NCI-H2227 (cell line): ENCODE measurements at regions not wholly inside any gene's neighbourhood (a gene's known extent, or its start where the extent isn't known, plus 50 kb on each side); places are given as distances from the start of the nearest gene placed in this dataset.

Experiments
- DNase-seq: peaks from one replicate; lab custom pipeline; 2025; ENCODE audit not compliant: unreplicated experiment; lab: John Stamatoyannopoulos, UW

- no peak for DNase-seq
Measured at GRCh38 chr18:45255197-45255890, 359.9 kb upstream of the SLC14A2 start.

- no peak for DNase-seq
Measured at GRCh38 chr18:45260125-45260524, 355.2 kb upstream of the SLC14A2 start.

GRCh38 chr18:45266023-45266422, 349.3 kb upstream of the SLC14A2 start:
- DNase-seq: no peak

GRCh38 chr18:45267622-45268021, 347.7 kb upstream of the SLC14A2 start:
- no peak for DNase-seq

- DNase-seq: no peak
Measured at GRCh38 chr18:45268583-45268982, 346.7 kb upstream of the SLC14A2 start.

- no peak for DNase-seq
Measured at GRCh38 chr18:45270289-45270771, 344.9 kb upstream of the SLC14A2 start.

GRCh38 chr18:45274026-45274425, 341.2 kb upstream of the SLC14A2 start:
- no peak for DNase-seq

- DNase-seq: peak; percentile 3
Measured at GRCh38 chr18:45275367-45276113, 339.7 kb upstream of the SLC14A2 start.

GRCh38 chr18:45276878-45277277, 338.4 kb upstream of the SLC14A2 start:
- peak; percentile 70 for DNase-seq

- no peak for DNase-seq
Measured at GRCh38 chr18:45277908-45278307, 337.4 kb upstream of the SLC14A2 start.

- no peak for DNase-seq
Measured at GRCh38 chr18:45280481-45281276, 334.6 kb upstream of the SLC14A2 start.

GRCh38 chr18:45282101-45282812, 333.0 kb upstream of the SLC14A2 start:
- DNase-seq: no peak

- DNase-seq: no peak
Measured at GRCh38 chr18:45284174-45284573, 331.1 kb upstream of the SLC14A2 start.

GRCh38 chr18:45284851-45285250, 330.4 kb upstream of the SLC14A2 start:
- DNase-seq: no peak

GRCh38 chr18:45285251-45285650, 330.0 kb upstream of the SLC14A2 start:
- DNase-seq: no peak

- DNase-seq: no peak
Measured at GRCh38 chr18:45286431-45286830, 328.8 kb upstream of the SLC14A2 start.

- DNase-seq: no peak
Measured at GRCh38 chr18:45287531-45287930, 327.7 kb upstream of the SLC14A2 start.

- no peak for DNase-seq
Measured at GRCh38 chr18:45290364-45290763, 324.9 kb upstream of the SLC14A2 start.

- peak; percentile 70 for DNase-seq
Measured at GRCh38 chr18:45291621-45292615, 323.4 kb upstream of the SLC14A2 start.

GRCh38 chr18:45295388-45295787, 319.9 kb upstream of the SLC14A2 start:
- peak; percentile 58 for DNase-seq
